T-cell (primary cell): ENCODE measurements at regions not wholly inside any gene's neighbourhood (a gene's known extent, or its start where the extent isn't known, plus 50 kb on each side); places are given as distances from the start of the nearest gene placed in this dataset.
A peak's percentile ranks its signal among the peaks of the same experiment; 100 is the strongest.

Experiments used
- ATAC-seq, 4 experiments: fragments of 200-7000 bp in 3 of 4; fragments of 150-1000 bp in 1 of 4; cut with Tn5 transposase; replicated peaks in 1 of 4; 1 replicate in 3 of 4; 2 replicates in 1 of 4; pipeline ENCODE4 v1.10.0; 2021; ENCODE audit warnings: moderate library complexity in 3 of 4, mild to moderate bottlenecking in 2 of 4, moderate number of reproducible peaks in 1 of 4
- CTCF ChIA-PET, 2 donors: fragments of 300-600 bp; sonication (Branson Sonifier 250); formaldehyde crosslinking; loops; one replicate each; lab custom pipeline; 2022; ENCODE audit warnings: antibody characterized with exemption in 2 of 2; lab: Charles Lee
- POLR2A ChIA-PET, 2 donors: fragments of 300-600 bp; sonication (Branson Sonifier 250); formaldehyde crosslinking; loops; one replicate each; lab custom pipeline; 2022; ENCODE audit warnings: antibody characterized with exemption in 2 of 2; lab: Charles Lee
- DNase-seq, 35 experiments: peaks; one replicate each; pipeline versions ENCODE4 v3.0.0 to v3.0.0-alpha.2; 2013 to 2023
- H3K27ac ChIP-seq: one replicate; pipeline ENCODE4 v1.5.1; 2013; ENCODE audit warnings: low read length
- H3K27me3 ChIP-seq, 2 experiments: replicated peaks in 1 of 2; 1 replicate in 1 of 2; 2 replicates in 1 of 2; pipeline versions ENCODE4 v1.6.1 to v1.7.0; 2013; ENCODE audit warnings: low read length in 1 of 2, mixed read lengths in 1 of 2; ENCODE audit not compliant: control insufficient read depth in 2 of 2, insufficient read depth in 2 of 2; ENCODE audit errors: extremely low read depth in 1 of 2
- H3K36me3 ChIP-seq, 2 donors: 1 replicate in 1 of 2; 2 replicates in 1 of 2; pipeline versions ENCODE4 v1.6.1 to v1.7.0; 2013; ENCODE audit warnings: low read length in 1 of 2; ENCODE audit not compliant: control insufficient read depth in 2 of 2, insufficient read depth in 1 of 2; ENCODE audit errors: extremely low read depth in 1 of 2
- H3K4me1 ChIP-seq, 2 experiments: 1 replicate in 1 of 2; 2 replicates in 1 of 2; pipeline versions ENCODE4 v1.6.1 to v1.7.0; 2013; ENCODE audit warnings: low read length in 2 of 2, mixed read lengths in 1 of 2; ENCODE audit not compliant: insufficient read depth in 2 of 2, control insufficient read depth in 1 of 2; ENCODE audit errors: extremely low read depth in 1 of 2
- H3K4me3 ChIP-seq, 2 donors: 1 replicate in 1 of 2; 2 replicates in 1 of 2; pipeline versions ENCODE4 v1.5.1 to v1.7.0; 2013; ENCODE audit warnings: mild to moderate bottlenecking in 2 of 2, low read length in 1 of 2, moderate library complexity in 1 of 2; ENCODE audit not compliant: control insufficient read depth in 1 of 2; ENCODE audit errors: extremely low read depth in 1 of 2
- H3K9me3 ChIP-seq: 2 replicates; pipeline ENCODE4 v1.7.0; 2013
- H3K27ac Mint-ChIP-seq, 2 donors: one replicate each; pipeline ENCODE4 v1.8.0; 2020 to 2021; ENCODE audit warnings: mild to moderate bottlenecking in 2 of 2, mixed read lengths in 2 of 2
- H3K27me3 Mint-ChIP-seq, 2 donors: one replicate each; pipeline ENCODE4 v1.8.0; 2021 to 2022; ENCODE audit warnings: mixed read lengths in 2 of 2
- H3K36me3 Mint-ChIP-seq: one replicate; pipeline ENCODE4 v1.8.0; 2021; ENCODE audit warnings: mixed read lengths
- H3K4me1 Mint-ChIP-seq, 3 donors: one replicate each; pipeline ENCODE4 v1.8.0; 2020 to 2022; ENCODE audit warnings: mixed read lengths in 3 of 3, mild to moderate bottlenecking in 1 of 3
- H3K4me3 Mint-ChIP-seq, 3 donors: one replicate each; pipeline ENCODE4 v1.8.0; 2020 to 2022; ENCODE audit warnings: mild to moderate bottlenecking in 3 of 3, mixed read lengths in 3 of 3, moderate library complexity in 3 of 3
- H3K9me3 Mint-ChIP-seq, 3 donors: one replicate each; pipeline ENCODE4 v1.8.0; 2020 to 2022; ENCODE audit warnings: mixed read lengths in 3 of 3
- WGBS: methylation state at CpG from one replicate; pipeline ENCODE4 v1.1.5; 2013; ENCODE audit warnings: missing lambda C conversion rate; ENCODE audit not compliant: insufficient coverage; 5-methylcytosine and 5-hydroxymethylcytosine counted together

DNA sequence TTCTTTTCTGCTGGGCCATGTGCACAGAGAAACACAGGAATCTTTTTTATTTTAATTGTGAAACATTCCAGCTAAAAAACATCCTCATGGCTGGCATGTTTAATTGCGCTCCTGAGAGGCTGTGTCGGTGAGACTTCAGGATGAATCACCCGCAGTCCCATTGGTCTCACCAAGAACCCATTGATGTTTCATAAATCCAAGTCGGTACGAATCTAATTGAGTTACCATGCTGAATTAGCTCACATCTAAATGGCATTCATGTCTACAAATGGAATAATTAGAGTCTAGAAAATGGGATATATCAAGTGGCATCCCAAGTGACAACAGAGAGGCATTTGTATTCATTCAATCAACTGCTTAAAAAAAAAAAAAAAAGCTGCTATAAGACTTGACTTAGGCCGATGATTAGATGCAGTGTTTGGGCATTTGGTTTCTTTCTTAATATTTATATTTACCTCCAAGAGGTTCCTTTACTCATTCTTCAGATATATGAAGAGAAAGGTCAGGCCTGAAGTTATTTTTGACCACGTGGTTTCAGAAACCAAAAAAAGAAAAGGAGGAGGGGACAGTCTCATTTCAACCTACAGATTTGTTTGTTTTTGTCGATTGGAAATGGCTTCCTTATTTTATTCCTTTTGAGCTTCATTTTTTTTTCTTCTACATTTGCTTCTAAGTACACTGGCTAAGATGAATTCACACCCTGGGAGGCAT is 79.1 kb upstream of the FOXB1 start:
- H3K27me3 Mint-ChIP-seq: peaks cover 14% of the 10 kb centered on the region in 2 donors
- Histone ChIP-seq H3K27me3 (peaks cover 0 to 2% of the 10 kb centered on the region in 2 experiments), H3K4me1 (peaks cover 0 to 12% of the 10 kb centered on the region in 2 experiments), H3K27ac (no peak overlapping the region), H3K36me3 (no peaks in the 10 kb centered on the region), H3K4me3 (no peak overlapping the region), H3K9me3 (no peaks in the 10 kb centered on the region)
- no peak for DNase-seq
- ATAC-seq: no peak
- WGBS: 93% methylated on average over 2 of the region's 8 CpGs
- ChIA-PET CTCF (interaction anchor here (0.6 to 0.7 kb wide), 3 partner anchors 17 to 354 kb away, joined by 3 to 4 read pairs (median 3); no protein-coding TSS in a partner anchor), POLR2A (no interaction called here)
- H3K4me3 Mint-ChIP-seq: no peak overlapping the region
- no peak overlapping the region for H3K27ac Mint-ChIP-seq
- no peaks in the 10 kb centered on the region for H3K9me3 Mint-ChIP-seq
- peaks cover 3 to 18% (median 11%) of the 10 kb centered on the region in 3 donors for H3K4me1 Mint-ChIP-seq
- no peaks in the 10 kb centered on the region for H3K36me3 Mint-ChIP-seq

DNA sequence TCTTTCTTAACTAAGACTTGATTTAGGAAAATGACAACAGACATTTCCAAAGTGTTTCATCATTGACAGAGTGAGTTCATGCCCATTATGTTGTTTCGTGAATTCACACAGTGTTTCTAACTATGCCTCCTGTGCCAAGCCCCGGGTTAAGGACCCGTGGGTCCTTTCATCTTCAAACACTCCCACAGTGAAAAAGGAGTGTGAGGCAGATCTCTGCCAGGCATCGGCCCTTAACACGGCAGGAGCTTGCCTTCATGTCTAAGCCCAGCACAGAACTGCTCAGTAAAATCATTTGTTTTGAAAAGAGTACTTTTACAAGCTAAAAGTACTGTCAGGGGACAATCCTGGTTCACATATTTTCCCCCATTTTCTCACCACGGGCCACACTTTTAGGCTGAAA is 80.0 kb upstream of the FOXB1 start:
- POLR2A ChIA-PET: no interaction called here
- Histone ChIP-seq H3K27ac (no peak overlapping the region), H3K27me3 (peaks cover 0 to 2% of the 10 kb centered on the region in 2 experiments), H3K9me3 (no peaks in the 10 kb centered on the region), H3K4me1 (peaks cover 3 to 16% of the 10 kb centered on the region in 2 experiments), H3K4me3 (no peak overlapping the region), H3K36me3 (no peaks in the 10 kb centered on the region)
- no peak overlapping the region for H3K27ac Mint-ChIP-seq
- no peak for ATAC-seq
- H3K4me3 Mint-ChIP-seq: no peak overlapping the region
- DNase-seq: no peak
- H3K4me1 Mint-ChIP-seq: peaks cover 12 to 26% (median 19%) of the 10 kb centered on the region in 3 donors
- peaks cover 14% of the 10 kb centered on the region in 2 donors for H3K27me3 Mint-ChIP-seq
- no peaks in the 10 kb centered on the region for H3K9me3 Mint-ChIP-seq
- WGBS: 100% methylated on average over 1 of the region's 6 CpGs
- no peaks in the 10 kb centered on the region for H3K36me3 Mint-ChIP-seq
- CTCF ChIA-PET: interaction anchor here in 1 of 2 donors (0.7 kb wide), 1 partner anchor 172 kb away, joined by 3 read pairs; no protein-coding TSS in a partner anchor

GRCh38 chr15:59923508-59923907 is 80.6 kb upstream of the FOXB1 start:
- H3K27me3 Mint-ChIP-seq: peaks cover 11 to 14% of the 10 kb centered on the region in 2 donors
- H3K36me3 ChIP-seq: no peaks in the 10 kb centered on the region
- ATAC-seq (peak in 1 of 4 experiments; percentile 60), DNase-seq (no peak)
- peaks cover 0 to 2% of the 10 kb centered on the region in 2 experiments for H3K27me3 ChIP-seq
- no peak overlapping the region for H3K4me3 ChIP-seq
- no peaks in the 10 kb centered on the region for H3K36me3 Mint-ChIP-seq
- peaks cover 3 to 20% of the 10 kb centered on the region in 2 experiments for H3K4me1 ChIP-seq
- no peaks in the 10 kb centered on the region for H3K9me3 ChIP-seq
- H3K9me3 Mint-ChIP-seq: no peaks in the 10 kb centered on the region
- H3K4me3 Mint-ChIP-seq: no peak overlapping the region
- H3K4me1 Mint-ChIP-seq: peaks cover 14 to 28% (median 21%) of the 10 kb centered on the region in 3 donors
- ChIA-PET POLR2A (no interaction called here), CTCF (no interaction called here)
- H3K27ac Mint-ChIP-seq: no peak overlapping the region
- no CpG with 5 or more reads among the region's 4 CpGs for WGBS
- H3K27ac ChIP-seq: no peak overlapping the region

DNA sequence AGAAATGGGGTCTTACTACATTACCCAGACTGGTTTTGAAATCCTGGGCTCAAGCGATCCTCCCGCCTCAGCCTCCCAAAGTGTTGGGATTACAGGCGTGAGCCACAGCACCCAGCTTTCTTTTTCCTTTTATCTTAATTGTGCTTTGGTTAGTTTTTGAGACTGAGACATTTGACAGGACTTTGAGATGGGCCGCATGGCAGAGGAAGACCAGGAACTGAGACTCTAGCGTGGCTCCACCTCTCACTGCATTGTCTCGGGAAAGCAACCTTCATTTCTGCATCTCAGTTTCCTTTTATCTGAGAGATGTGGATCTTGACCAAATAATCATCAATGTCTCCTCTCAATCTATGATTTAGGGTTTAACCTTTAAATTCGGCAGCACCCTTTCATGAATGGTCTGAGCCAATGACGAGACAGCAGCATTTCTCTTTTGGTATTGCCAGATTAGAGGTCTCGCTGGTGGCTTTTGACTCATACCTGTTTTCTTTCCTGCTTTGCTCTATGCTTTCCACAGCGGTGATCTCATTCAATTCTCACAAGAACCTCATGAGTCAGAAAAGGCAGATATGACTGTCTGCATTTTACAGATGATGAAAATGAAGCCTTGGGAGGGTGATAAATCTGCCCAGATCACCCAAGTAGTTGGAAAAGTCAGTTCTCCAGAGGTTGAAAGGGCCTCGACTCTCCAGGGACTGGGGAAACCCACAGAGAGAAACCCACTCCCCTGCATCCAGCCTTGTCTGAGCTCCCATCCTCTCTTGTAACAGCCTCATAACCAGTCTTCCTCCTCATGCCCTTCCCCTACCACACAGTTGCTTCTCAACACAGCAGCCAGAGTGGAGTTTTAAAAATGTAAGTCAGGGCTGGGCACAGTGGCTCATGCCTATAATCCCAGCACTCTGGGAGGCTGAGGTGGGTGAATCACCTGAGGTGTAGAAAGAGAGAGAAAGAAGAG is 84.8 kb upstream of the FOXB1 start:
- Histone ChIP-seq H3K27ac (no peak overlapping the region), H3K4me1 (peaks cover 9 to 21% of the 10 kb centered on the region in 2 experiments), H3K4me3 (no peak overlapping the region), H3K27me3 (peaks cover 0 to 5% of the 10 kb centered on the region in 2 experiments), H3K9me3 (no peaks in the 10 kb centered on the region), H3K36me3 (no peaks in the 10 kb centered on the region)
- POLR2A ChIA-PET: no interaction called here
- peak overlapping the region; percentile 80 to 90 for H3K27ac Mint-ChIP-seq
- ATAC-seq: peak; percentile 61 to 89 (median 84)
- peak in 6 of 35 experiments; percentile 1 to 36 (median 10) for DNase-seq
- peaks cover 7 to 10% of the 10 kb centered on the region in 2 donors for H3K27me3 Mint-ChIP-seq
- CTCF ChIA-PET: interaction anchor here (0.8 to 3.8 kb wide), 6 partner anchors 9 to 261 kb away, joined by 3 to 24 read pairs (median 4); no protein-coding TSS in a partner anchor
- no peaks in the 10 kb centered on the region for H3K9me3 Mint-ChIP-seq
- peaks cover 21 to 35% (median 30%) of the 10 kb centered on the region in 3 donors for H3K4me1 Mint-ChIP-seq
- WGBS: 38% methylated on average over 5 of the region's 11 CpGs
- H3K36me3 Mint-ChIP-seq: no peaks in the 10 kb centered on the region
- peak overlapping the region; percentile 31 to 68 (median 61) for H3K4me3 Mint-ChIP-seq

- CTCF ChIA-PET: interaction anchor here (0.6 to 3.8 kb wide), 13 partner anchors 58 to 409 kb away, joined by 3 to 24 read pairs (median 4); no protein-coding TSS in a partner anchor
- Histone ChIP-seq H3K4me1 (peaks cover 9% of the 10 kb centered on the region in 2 experiments), H3K9me3 (no peaks in the 10 kb centered on the region), H3K27ac (no peak overlapping the region), H3K27me3 (peaks cover 0 to 5% of the 10 kb centered on the region in 2 experiments), H3K36me3 (no peaks in the 10 kb centered on the region), H3K4me3 (no peak overlapping the region)
- ATAC-seq (peak; percentile 75 to 94 (median 78)), DNase-seq (peak; percentile 19 to 77 (median 52))
- H3K27me3 Mint-ChIP-seq: peaks cover 10 to 11% of the 10 kb centered on the region in 2 donors
- H3K4me3 Mint-ChIP-seq: no peak overlapping the region
- no peaks in the 10 kb centered on the region for H3K9me3 Mint-ChIP-seq
- peaks cover 20 to 21% (median 21%) of the 10 kb centered on the region in 3 donors for H3K4me1 Mint-ChIP-seq
- POLR2A ChIA-PET: interaction anchor here (0.6 kb wide), 2 partner anchors 147 to 636 kb away, joined by 5 read pairs; no protein-coding TSS in a partner anchor
- 46% methylated on average over 10 of the region's 10 CpGs for WGBS
- H3K36me3 Mint-ChIP-seq: no peaks in the 10 kb centered on the region
- H3K27ac Mint-ChIP-seq: no peak overlapping the region
These were observed 86.5 kb upstream of the FOXB1 start for GRCh38 chr15:59917504-59918157.
